LHCN-M2 (cell line): ENCODE measurements at regions not wholly inside any gene's neighbourhood (a gene's known extent, or its start where the extent isn't known, plus 50 kb on each side); places are given as distances from the start of the nearest gene placed in this dataset.
A peak's percentile ranks its signal among the peaks of the same experiment; 100 is the strongest.
"Not testable (repeated sequence)": the region's sequence is repeated elsewhere in the genome, so short reads cannot be mapped to it uniquely, and the experiment has no call there.

ENCODE experiments used
- DNase-seq: peaks from one replicate; pipeline ENCODE4 v3.0.0-alpha.2; 2012; ENCODE audit warnings: low read depth

- DNase-seq, result no peak
These were observed 1522.4 kb downstream of the SI start for GRCh38 chr3:163555918-163556317.

- no peak for DNase-seq
These were observed 1525.7 kb downstream of the SI start for GRCh38 chr3:163552659-163552966.

- DNase-seq, result not testable (repeated sequence)
These were observed 1526.2 kb downstream of the SI start for GRCh38 chr3:163551915-163552658.

- DNase-seq, result no peak
These were observed 1530.3 kb downstream of the SI start for GRCh38 chr3:163548015-163548414.

- DNase-seq, result no peak
These were observed 1531.1 kb downstream of the SI start for GRCh38 chr3:163547014-163547685.

- DNase-seq, result no peak
These were observed 1534.6 kb downstream of the SI start for GRCh38 chr3:163543662-163544061.

- DNase-seq, result no peak
These were observed 1536.7 kb downstream of the SI start for GRCh38 chr3:163541629-163542028.

- DNase-seq, result no peak
These were observed 1539.9 kb downstream of the SI start for GRCh38 chr3:163538387-163538786.

GRCh38 chr3:163533381-163533780 lies 1544.9 kb downstream of the SI start:
- DNase-seq, result no peak

- no peak for DNase-seq
These were observed 1554.9 kb downstream of the SI start for GRCh38 chr3:163523375-163523774.

GRCh38 chr3:163521261-163521660 lies 1557.0 kb downstream of the SI start:
- DNase-seq, result no peak

- DNase-seq, result no peak
These were observed 1560.2 kb downstream of the SI start for GRCh38 chr3:163518065-163518464.

GRCh38 chr3:163513149-163513657 lies 1565.1 kb downstream of the SI start:
- no peak for DNase-seq

GRCh38 chr3:163508206-163508605 lies 1570.1 kb downstream of the SI start:
- peak; percentile 34 for DNase-seq

- DNase-seq, result no peak
These were observed 1573.3 kb downstream of the SI start for GRCh38 chr3:163504974-163505373.

GRCh38 chr3:163499736-163500219 lies 1578.5 kb downstream of the SI start:
- DNase-seq, result not testable (repeated sequence)

- not testable (repeated sequence) for DNase-seq
These were observed 1579.2 kb downstream of the SI start for GRCh38 chr3:163498842-163499735.

- no peak for DNase-seq
These were observed 1586.6 kb downstream of the SI start for GRCh38 chr3:163491714-163492113.

GRCh38 chr3:163490119-163490518 lies 1588.2 kb downstream of the SI start:
- peak; percentile 42 for DNase-seq

- DNase-seq, result no peak
These were observed 1595.6 kb downstream of the SI start for GRCh38 chr3:163482695-163483094.

- DNase-seq, result no peak
These were observed 1596.6 kb downstream of the SI start for GRCh38 chr3:163481738-163482137.

GRCh38 chr3:163476179-163476578 lies 1602.1 kb downstream of the SI start:
- DNase-seq, result no peak
